Endodermal cell (in vitro differentiated cells): ENCODE measurements at regions not wholly inside any gene's neighbourhood (a gene's known extent, or its start where the extent isn't known, plus 50 kb on each side); places are given as distances from the start of the nearest gene placed in this dataset.

Experiments
- DNase-seq: peaks from one replicate; pipeline ENCODE4 v3.0.0-alpha.2; 2017
- H3K27ac ChIP-seq: 2 replicates; pipeline ENCODE4 v1.5.1; 2013; ENCODE audit warnings: mild to moderate bottlenecking, low read depth, low read length, moderate library complexity
- H3K27me3 ChIP-seq: 2 replicates; pipeline ENCODE4 v1.6.1; 2013; ENCODE audit warnings: mild to moderate bottlenecking, low read length, moderate library complexity; ENCODE audit not compliant: insufficient read depth, control insufficient read depth, poor library complexity, severe bottlenecking
- H3K36me3 ChIP-seq: 2 replicates; pipeline ENCODE4 v1.7.0; 2013; ENCODE audit warnings: mild to moderate bottlenecking, low read length, moderate library complexity; ENCODE audit not compliant: control insufficient read depth, insufficient read depth
- H3K4me1 ChIP-seq: one replicate; pipeline ENCODE4 v1.7.0; 2013; ENCODE audit warnings: low read length; ENCODE audit not compliant: control insufficient read depth, insufficient read depth
- H3K4me3 ChIP-seq: 2 replicates; pipeline ENCODE4 v1.5.1; 2013; ENCODE audit warnings: mild to moderate bottlenecking, low read length, moderate library complexity
- H3K9ac ChIP-seq: 2 replicates; pipeline ENCODE4 v1.6.1; 2013; ENCODE audit warnings: mild to moderate bottlenecking, low read length, moderate library complexity; ENCODE audit not compliant: poor library complexity, severe bottlenecking; ENCODE audit errors: extremely low read depth
- H3K9me3 ChIP-seq: 2 replicates; pipeline ENCODE4 v1.6.1; 2013; ENCODE audit warnings: mild to moderate bottlenecking, low read length, moderate library complexity; ENCODE audit not compliant: control insufficient read depth
- H3K27ac Mint-ChIP-seq: 2 replicates; pipeline ENCODE4 v1.8.0; 2020; ENCODE audit warnings: mixed read lengths
- H3K27me3 Mint-ChIP-seq: 2 replicates; pipeline ENCODE4 v1.8.0; 2021; ENCODE audit warnings: mild to moderate bottlenecking, mixed read lengths; ENCODE audit not compliant: insufficient read depth
- H3K36me3 Mint-ChIP-seq: 2 replicates; pipeline ENCODE4 v1.8.0; 2020; ENCODE audit warnings: low read depth, mixed read lengths
- H3K4me1 Mint-ChIP-seq: 2 replicates; pipeline ENCODE4 v1.8.0; 2020; ENCODE audit warnings: mixed read lengths
- H3K4me3 Mint-ChIP-seq: 2 replicates; pipeline ENCODE4 v1.8.0; 2020; ENCODE audit warnings: mild to moderate bottlenecking, moderate library complexity, mixed read lengths
- H3K9me3 Mint-ChIP-seq: 2 replicates; pipeline ENCODE4 v1.8.0; 2020; ENCODE audit warnings: mild to moderate bottlenecking, mixed read lengths
- CTCF ChIP-seq: fragments of 200-600 bp; sonication (generic); conservative IDR thresholded peaks from 2 replicates; pipeline ENCODE4 v1.5.0; 2021; ENCODE audit warnings: antibody characterized with exemption, mild to moderate bottlenecking
- WGBS, 2 experiments: methylation state at CpG; one replicate each; pipeline versions ENCODE4 v1.1.5 to v1.1.7; 2013; ENCODE audit warnings: missing lambda C conversion rate in 2 of 2, mixed read lengths in 1 of 2; ENCODE audit not compliant: insufficient coverage in 1 of 2, insufficient read length in 1 of 2; 5-methylcytosine and 5-hydroxymethylcytosine counted together

- 81 to 99% methylated on average over 2 of the region's 2 CpGs for WGBS, 2 experiments
- H3K4me3 Mint-ChIP-seq = no peak overlapping the region
- DNase-seq = peak; percentile 51
- no peaks in the 10 kb centered on the region for H3K36me3 Mint-ChIP-seq
- no peaks in the 10 kb centered on the region for H3K9me3 ChIP-seq
- H3K9me3 Mint-ChIP-seq = no peaks in the 10 kb centered on the region
- H3K36me3 ChIP-seq = no peaks in the 10 kb centered on the region
- no peak overlapping the region for H3K27ac ChIP-seq
- H3K27me3 ChIP-seq = no peaks in the 10 kb centered on the region
- H3K27ac Mint-ChIP-seq = peak overlapping the region; percentile 13
- H3K4me1 Mint-ChIP-seq = peaks cover 8% of the 10 kb centered on the region
- H3K9ac ChIP-seq = no peak overlapping the region
- H3K4me3 ChIP-seq = no peak overlapping the region
- no peaks in the 10 kb centered on the region for H3K4me1 ChIP-seq
- no peak for TF ChIP-seq CTCF
- H3K27me3 Mint-ChIP-seq = no peaks in the 10 kb centered on the region
Measured at GRCh38 chr12:29023436-29024076, 125.5 kb upstream of the FAR2 start.

- H3K9me3 Mint-ChIP-seq = no peaks in the 10 kb centered on the region
- H3K4me3 ChIP-seq = no peak overlapping the region
- H3K4me1 ChIP-seq = no peaks in the 10 kb centered on the region
- no peaks in the 10 kb centered on the region for H3K36me3 ChIP-seq
- no peak overlapping the region for H3K9ac ChIP-seq
- no peak for DNase-seq
- no peaks in the 10 kb centered on the region for H3K27me3 Mint-ChIP-seq
- H3K4me3 Mint-ChIP-seq = no peak overlapping the region
- TF ChIP-seq CTCF = peak; percentile 80
- H3K36me3 Mint-ChIP-seq = no peaks in the 10 kb centered on the region
- H3K27me3 ChIP-seq = no peaks in the 10 kb centered on the region
- H3K4me1 Mint-ChIP-seq = peaks cover 8% of the 10 kb centered on the region
- WGBS, 2 experiments = 80 to 86% methylated on average over 1 of the region's 1 CpG
- H3K27ac Mint-ChIP-seq = peak overlapping the region; percentile 13
- H3K9me3 ChIP-seq = no peaks in the 10 kb centered on the region
- H3K27ac ChIP-seq = no peak overlapping the region
Measured at GRCh38 chr12:29024117-29024516, 125.0 kb upstream of the FAR2 start.

GRCh38 chr12:29025937-29026336 lies 123.1 kb upstream of the FAR2 start:
- no peak for TF ChIP-seq CTCF
- Mint-ChIP-seq H3K27me3 (no peaks in the 10 kb centered on the region), H3K27ac (no peak overlapping the region), H3K36me3 (no peaks in the 10 kb centered on the region), H3K4me3 (no peak overlapping the region), H3K4me1 (peaks cover 3% of the 10 kb centered on the region), H3K9me3 (no peaks in the 10 kb centered on the region)
- Histone ChIP-seq H3K4me1 (no peaks in the 10 kb centered on the region), H3K36me3 (no peaks in the 10 kb centered on the region), H3K27me3 (no peaks in the 10 kb centered on the region), H3K9ac (no peak overlapping the region), H3K27ac (no peak overlapping the region), H3K4me3 (no peak overlapping the region), H3K9me3 (no peaks in the 10 kb centered on the region)
- 91 to 100% methylated on average over 1 to 2 of the region's 2 CpGs for WGBS, 2 experiments
- no peak for DNase-seq
